GM20000 (cell line): ENCODE measurements at regions not wholly inside any gene's neighbourhood (a gene's known extent, or its start where the extent isn't known, plus 50 kb on each side); places are given as distances from the start of the nearest gene placed in this dataset.
"Not testable (repeated sequence)": the region's sequence is repeated elsewhere in the genome, so short reads cannot be mapped to it uniquely, and the experiment has no call there.

Experiments used
- DNase-seq: peaks from one replicate; pipeline ENCODE4 v3.0.0; 2012; ENCODE audit warnings: low spot score
- TF ChIP-seq, protein P1 (sequence below): IDR thresholded peaks from 2 replicates; pipeline ENCODE4 v1.5.1; 2012; ENCODE audit warnings: mild to moderate bottlenecking, control low read depth; ENCODE audit errors: extremely low read depth, missing control alignments

- DNase-seq: no peak
- TF ChIP-seq, protein P1, sequence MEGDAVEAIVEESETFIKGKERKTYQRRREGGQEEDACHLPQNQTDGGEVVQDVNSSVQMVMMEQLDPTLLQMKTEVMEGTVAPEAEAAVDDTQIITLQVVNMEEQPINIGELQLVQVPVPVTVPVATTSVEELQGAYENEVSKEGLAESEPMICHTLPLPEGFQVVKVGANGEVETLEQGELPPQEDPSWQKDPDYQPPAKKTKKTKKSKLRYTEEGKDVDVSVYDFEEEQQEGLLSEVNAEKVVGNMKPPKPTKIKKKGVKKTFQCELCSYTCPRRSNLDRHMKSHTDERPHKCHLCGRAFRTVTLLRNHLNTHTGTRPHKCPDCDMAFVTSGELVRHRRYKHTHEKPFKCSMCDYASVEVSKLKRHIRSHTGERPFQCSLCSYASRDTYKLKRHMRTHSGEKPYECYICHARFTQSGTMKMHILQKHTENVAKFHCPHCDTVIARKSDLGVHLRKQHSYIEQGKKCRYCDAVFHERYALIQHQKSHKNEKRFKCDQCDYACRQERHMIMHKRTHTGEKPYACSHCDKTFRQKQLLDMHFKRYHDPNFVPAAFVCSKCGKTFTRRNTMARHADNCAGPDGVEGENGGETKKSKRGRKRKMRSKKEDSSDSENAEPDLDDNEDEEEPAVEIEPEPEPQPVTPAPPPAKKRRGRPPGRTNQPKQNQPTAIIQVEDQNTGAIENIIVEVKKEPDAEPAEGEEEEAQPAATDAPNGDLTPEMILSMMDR: no peak
Measured at GRCh38 chr3:194262925-194263305, 88.2 kb downstream of the CPN2 start.

DNA sequence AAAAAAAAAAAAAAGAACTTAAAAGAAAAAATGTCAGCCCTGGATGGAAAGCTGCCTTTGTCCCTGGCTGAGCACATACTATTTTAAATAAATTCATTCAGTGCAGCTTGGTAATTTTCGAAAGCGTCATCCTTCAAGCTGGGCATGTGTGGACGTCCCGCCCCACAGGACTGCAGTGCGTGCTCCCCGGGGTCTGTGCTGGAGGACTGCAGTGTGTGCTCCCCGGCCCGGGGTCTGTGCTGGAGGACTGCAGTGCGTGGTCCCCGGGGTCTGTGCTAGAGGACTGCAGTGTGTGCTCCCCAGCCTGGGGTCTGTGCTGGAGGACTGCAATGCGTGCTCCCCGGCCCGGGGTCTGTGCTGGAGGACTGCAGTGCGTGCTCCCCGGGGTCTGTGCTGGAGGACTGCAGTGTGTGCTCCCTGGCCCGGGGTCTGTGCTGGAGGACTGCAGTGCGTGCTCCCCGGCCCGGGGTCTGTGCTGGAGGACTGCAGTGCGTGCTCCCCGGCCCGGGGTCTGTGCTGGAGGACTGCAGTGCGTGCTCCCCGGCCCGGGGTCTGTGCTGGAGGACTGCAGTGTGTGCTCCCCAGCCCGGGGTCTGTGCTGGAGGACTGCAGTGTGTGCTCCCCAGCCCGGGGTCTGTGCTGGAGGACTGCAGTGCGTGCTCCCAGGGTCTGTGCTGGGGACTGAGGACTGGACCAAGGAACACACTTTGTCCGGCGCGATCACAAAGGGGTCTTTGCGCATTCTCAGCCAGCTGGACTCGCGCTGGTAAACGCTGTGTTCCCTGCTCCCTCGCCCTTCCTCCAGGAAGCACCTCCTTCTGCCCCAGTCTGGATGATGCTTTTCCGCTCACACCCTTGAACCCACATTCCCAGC, 86.3 kb downstream of the CPN2 start:
- DNase-seq: not testable (repeated sequence)

DNA sequence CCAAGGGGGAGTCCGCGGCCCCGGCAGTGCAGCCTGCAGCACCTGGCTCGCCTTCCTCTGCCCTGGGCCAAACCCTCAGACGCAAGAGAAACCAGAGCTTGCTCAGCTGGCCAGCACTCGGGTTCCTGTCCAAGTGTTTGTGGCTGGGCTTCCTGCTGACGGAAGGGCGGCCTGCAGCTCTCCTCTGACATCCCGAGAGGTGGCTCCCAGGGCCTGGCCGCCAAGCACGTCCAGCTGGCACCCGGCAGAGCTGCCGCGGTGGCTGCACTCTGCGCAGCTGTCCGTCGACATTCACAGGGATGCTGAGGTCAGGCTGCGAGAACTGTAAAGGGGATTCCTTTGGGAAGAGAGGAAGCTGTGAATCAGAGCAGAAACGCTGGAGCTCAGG, 85.6 kb downstream of the CPN2 start:
- TF ChIP-seq, protein P1: no peak
- DNase-seq: no peak

DNA sequence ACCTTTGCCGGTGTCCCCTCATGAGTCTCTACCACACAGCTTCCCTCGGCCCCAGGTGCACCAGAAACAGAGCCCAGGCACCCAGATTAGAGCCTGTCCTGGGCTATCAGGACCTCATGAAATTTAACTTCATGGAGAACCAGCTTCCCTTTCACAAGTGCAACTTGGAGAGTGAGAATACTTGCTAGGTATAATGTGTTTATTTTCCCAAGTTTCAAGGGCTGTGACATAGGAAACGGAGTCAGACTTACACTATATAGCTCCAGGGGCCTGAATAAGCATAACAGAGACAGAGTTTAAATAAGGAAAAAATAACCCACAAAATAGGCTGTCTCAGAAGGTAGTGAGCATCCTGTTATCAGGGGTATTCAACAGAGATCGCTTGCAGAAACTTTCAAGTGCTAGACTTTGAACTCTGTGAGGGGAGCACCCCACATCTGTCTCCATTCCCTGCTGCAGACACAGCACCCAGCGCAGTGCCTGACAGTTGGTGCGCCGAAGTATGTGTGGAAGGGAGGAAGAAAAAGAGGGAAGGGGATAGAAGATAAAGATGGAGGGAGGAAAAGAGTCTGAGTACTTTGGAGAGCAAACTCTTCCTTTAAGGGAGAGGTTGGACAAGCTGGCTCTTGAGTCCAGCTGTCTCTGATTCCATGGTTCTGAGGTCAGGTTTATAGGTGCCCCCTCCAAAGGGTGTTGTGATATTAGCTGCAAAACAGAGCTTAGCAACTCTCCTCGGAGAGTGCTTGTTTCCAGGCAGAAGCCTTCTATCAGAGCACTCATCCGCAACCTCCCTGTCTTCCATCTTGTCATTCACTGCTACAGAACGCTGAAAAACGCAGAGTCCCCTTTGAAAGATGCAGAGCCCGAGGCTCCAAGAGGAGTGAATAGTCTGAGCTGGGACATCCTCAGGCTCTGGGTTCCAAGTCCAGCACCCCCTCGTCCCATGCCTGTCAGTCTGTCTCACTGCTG, 84.8 kb downstream of the CPN2 start:
- DNase-seq: no peak
- TF ChIP-seq, protein P1: no peak

- TF ChIP-seq, protein P1: no peak
- no peak for DNase-seq
Measured at GRCh38 chr3:194267744-194268653, 83.1 kb downstream of the CPN2 start.

- TF ChIP-seq, protein P1: no peak
- no peak for DNase-seq
Measured at GRCh38 chr3:194268654-194269512, 82.2 kb downstream of the CPN2 start.
